CD1c-positive myeloid dendritic cell (primary cell): ENCODE measurements at regions not wholly inside any gene's neighbourhood (a gene's known extent, or its start where the extent isn't known, plus 50 kb on each side); places are given as distances from the start of the nearest gene placed in this dataset.
"Not testable (repeated sequence)": the region's sequence is repeated elsewhere in the genome, so short reads cannot be mapped to it uniquely, and the experiment has no call there.

ENCODE experiments used
- DNase-seq: peaks from one replicate; pipeline ENCODE4 v3.0.0-alpha.2; 2016; ENCODE audit errors: extremely low spot score

- no peak for DNase-seq
Observed at GRCh38 chr4:29948451-29948850, 771.7 kb upstream of the PCDH7 start.

DNA sequence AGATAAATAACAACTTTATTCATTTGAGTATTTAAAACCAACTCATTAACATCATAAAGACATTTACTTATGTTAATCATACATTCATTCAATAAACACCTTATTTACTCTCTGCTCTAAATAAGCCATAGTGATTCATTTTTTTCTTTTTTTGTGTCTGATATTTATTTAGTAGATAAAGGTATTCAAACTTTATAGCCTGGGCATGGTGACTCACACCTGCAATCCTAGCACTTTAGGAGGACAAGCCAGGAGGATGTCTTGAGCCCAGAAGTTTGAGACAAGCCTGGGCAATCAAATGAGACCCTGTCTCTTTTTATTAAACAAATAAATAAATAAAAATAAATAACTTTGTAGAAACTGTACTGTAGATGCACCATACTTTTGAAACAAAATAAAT, 771.3 kb upstream of the PCDH7 start:
- DNase-seq = no peak

DNA sequence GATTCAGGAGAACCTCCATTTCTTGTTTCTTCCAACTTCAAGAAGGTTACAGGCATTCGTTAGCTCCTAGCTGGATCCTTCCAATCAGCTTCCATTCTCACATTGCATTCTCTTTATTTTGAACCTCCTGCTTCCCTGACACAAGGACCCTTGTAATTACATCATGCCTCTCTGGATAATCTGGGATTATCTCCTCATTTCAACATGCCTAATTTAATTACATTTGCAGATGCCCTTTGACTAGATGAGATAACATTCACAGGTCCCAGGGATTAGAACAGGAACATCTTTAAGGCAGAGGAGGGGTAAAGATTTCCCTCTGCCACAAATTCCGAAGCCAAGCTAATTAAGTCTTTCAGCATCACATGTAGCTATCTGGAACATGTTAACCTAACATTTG, 753.8 kb upstream of the PCDH7 start:
- no peak for DNase-seq

GRCh38 chr4:29970626-29971025, 749.5 kb upstream of the PCDH7 start:
- DNase-seq = no peak

DNA sequence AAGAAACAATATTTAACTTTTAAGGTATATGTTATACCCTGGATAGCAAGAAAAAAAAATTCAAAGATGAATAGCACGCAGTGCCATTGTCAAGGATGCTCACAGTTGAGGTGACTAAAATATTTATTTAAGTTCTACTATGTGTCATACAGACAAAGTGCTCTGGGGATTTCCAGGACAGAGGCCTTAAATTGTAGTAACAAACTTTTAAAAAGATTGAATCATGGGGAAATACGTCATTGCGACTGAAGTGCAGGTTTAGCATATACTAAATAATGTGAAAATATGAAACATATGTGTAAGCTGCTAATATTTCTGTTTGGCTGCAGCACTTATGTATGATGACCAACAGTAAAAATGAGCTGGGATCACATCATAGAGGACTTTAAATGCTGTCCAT, 748.0 kb upstream of the PCDH7 start:
- no peak for DNase-seq

- DNase-seq = no peak
Observed at GRCh38 chr4:29983890-29984289, 736.3 kb upstream of the PCDH7 start.

GRCh38 chr4:30001628-30002027, 718.5 kb upstream of the PCDH7 start:
- no peak for DNase-seq

- no peak for DNase-seq
Observed at GRCh38 chr4:30002341-30002740, 717.8 kb upstream of the PCDH7 start.

DNA sequence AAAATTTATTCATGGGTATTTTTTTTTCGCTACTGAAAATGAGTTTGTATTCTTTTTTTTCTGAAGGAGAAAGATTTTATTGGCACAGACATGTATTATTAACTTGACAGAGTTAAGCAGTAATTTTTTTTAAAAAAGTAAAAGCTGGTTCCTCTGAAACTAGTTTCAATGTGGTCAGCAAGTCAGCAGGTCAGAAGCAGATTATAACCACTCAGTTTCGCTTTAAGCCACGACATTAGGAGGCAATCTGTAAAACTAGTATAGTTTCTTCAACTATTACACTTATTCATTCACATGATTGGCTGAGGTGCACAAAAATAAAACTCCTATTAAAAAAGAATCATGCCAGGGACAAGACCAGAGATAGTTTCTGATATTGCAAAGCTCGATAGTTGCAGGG, 714.2 kb upstream of the PCDH7 start:
- DNase-seq = no peak

- no peak for DNase-seq
Observed at GRCh38 chr4:30024526-30024925, 695.6 kb upstream of the PCDH7 start.

DNA sequence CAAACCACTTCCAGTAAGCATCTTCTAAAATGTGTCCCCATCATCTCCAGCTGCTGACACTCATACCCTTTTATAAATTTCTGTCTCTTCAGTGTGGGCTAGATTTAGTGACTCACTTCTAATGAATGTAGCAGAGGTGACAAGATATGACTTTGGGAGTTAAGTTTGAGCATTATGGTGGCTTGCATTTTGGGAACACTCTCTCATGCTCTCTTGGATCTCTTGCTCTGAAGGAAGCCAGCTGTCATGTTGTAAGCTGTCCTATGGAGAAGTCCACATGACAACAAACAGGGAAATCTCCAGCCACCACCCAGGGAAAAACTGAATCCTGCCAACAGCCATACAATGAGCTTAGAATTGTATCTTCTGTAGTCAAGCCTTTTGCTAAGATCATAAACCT, 691.3 kb upstream of the PCDH7 start:
- DNase-seq = no peak

GRCh38 chr4:30056016-30056766, 664.0 kb upstream of the PCDH7 start:
- DNase-seq = no peak

GRCh38 chr4:30068234-30068633, 651.9 kb upstream of the PCDH7 start:
- no peak for DNase-seq

GRCh38 chr4:30073011-30073710, 647.0 kb upstream of the PCDH7 start:
- no peak for DNase-seq

DNA sequence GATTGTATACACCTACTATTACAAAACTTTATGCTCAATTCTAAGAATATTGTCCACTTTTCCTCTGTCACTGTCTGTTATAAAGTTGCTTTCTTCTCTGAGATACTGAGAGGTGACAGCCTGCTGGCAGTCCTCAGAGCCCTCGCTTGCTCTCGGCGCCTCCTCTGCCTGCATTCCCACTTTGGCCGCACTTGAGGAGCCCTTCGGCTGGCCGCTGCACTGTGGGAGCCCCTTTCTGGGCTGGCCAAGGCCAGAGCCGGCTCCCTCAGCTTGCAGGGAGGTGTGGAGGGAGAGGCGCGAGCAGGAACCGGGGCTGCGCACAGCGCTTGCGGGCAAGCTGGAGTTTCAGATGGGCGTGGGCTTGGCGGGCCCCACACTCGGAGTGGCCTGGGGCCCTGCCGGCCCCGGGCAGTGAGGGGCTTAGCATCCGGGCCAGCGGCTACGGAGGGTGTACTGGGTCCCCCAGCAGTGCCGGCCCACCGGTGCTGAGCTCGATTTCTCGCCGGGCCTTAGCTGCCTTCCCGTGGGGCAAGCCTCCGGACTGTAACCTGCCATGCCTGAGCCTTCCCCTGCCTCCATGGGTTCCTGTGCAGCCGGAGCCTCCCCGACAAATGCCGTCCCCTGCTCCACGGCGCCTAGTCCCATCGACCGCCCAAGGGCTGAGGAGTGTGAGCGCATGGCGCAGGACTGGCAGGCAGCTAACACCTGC, 627.6 kb upstream of the PCDH7 start:
- not testable (repeated sequence) for DNase-seq

GRCh38 chr4:30094887-30095286, 625.3 kb upstream of the PCDH7 start:
- DNase-seq = no peak

DNA sequence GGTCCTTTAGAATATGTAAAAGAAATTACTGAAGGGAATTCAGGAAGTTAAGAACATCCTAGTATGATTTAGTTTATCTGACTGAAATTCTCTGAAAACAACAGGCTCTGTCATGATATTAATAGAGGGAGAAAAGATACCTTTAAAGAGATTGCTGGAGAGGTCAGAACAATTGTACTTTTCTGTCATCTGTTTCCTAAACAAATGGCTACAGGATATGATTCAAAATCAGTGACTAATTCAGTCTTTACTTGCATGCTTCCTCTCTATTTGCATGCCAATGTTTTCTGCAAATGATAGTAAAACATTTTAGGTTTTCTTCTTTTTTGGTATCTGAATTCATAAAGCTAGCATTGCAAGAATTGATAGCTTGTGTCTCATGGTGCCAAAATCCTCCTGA, 616.7 kb upstream of the PCDH7 start:
- DNase-seq = no peak

- no peak for DNase-seq
Observed at GRCh38 chr4:30116401-30116800, 603.8 kb upstream of the PCDH7 start.

DNA sequence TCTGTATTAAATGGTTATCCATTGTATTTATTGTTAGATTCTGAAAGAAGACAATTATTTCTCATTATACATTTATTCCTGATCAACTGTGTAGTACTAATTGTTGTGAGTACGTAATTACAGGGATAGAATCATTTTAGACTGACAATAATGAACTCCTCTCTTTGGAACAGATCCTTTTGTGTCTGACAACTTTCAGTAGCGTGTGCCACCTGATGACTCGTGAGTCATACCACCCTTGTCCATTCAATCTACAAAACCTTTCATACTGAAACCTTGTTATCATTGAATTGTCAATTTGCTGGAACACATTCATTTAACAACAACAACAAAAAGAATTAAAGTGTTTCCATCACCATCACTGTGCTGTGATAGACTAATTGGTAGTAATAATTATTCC, 602.7 kb upstream of the PCDH7 start:
- DNase-seq = no peak

- no peak for DNase-seq
Observed at GRCh38 chr4:30122711-30123110, 597.5 kb upstream of the PCDH7 start.

- DNase-seq = not testable (repeated sequence)
Observed at GRCh38 chr4:30124621-30125020, 595.5 kb upstream of the PCDH7 start.

DNA sequence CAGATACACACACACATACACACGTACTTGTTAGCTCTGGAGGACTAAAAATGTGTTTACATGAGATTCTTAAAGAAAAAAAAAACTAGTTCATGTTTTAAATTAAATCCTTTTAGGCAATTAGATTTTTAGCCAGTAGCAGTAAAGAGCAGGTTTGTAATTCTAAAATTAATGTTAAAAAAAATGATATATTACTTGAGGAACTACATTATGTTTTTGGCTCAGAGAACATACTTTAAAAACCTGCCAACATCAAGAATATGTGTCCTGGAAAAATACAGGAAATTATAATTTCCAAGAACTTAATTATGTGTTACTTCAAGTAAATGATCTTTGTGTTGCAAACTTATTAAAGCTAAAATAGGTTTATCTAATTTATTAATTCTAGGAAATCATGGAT, 594.3 kb upstream of the PCDH7 start:
- no peak for DNase-seq

DNA sequence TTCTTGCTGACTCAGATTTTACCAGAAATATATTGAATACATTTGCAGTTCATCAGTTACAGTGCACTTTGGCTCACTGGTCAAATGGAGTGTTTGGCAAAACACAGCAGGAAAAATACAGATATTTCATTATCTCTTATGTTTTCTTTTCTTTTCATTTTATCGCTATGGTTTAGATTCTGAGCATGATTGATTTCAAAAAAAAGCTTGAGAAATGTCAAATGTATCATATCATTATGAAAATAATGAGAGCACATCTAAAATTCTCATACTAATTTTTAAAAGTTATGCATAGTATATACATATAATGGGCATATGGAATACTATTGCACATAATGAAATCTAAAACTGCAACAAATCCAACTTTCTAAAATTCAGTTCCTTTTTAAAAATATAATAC, 593.8 kb upstream of the PCDH7 start:
- DNase-seq = no peak
